AG09309 (cell line): ENCODE measurements at regions not wholly inside any gene's neighbourhood (a gene's known extent, or its start where the extent isn't known, plus 50 kb on each side); places are given as distances from the start of the nearest gene placed in this dataset.

Source experiments
- DNase-seq: peaks from one replicate; pipeline ENCODE4 v3.0.0-alpha.2; 2010; ENCODE audit warnings: low read depth
- H3K4me3 ChIP-seq: 2 replicates; pipeline ENCODE4 v1.5.1; 2011; ENCODE audit warnings: mild to moderate bottlenecking, low read depth, low read length, moderate library complexity; ENCODE audit not compliant: control insufficient read depth
- TF ChIP-seq, protein P1 (sequence below): IDR thresholded peaks from 2 replicates; pipeline ENCODE4 v1.5.1; 2011; ENCODE audit warnings: mild to moderate bottlenecking, low read depth, low read length, inconsistent platforms; ENCODE audit not compliant: insufficient read depth, control insufficient read depth; ENCODE audit errors: missing control alignments

DNA sequence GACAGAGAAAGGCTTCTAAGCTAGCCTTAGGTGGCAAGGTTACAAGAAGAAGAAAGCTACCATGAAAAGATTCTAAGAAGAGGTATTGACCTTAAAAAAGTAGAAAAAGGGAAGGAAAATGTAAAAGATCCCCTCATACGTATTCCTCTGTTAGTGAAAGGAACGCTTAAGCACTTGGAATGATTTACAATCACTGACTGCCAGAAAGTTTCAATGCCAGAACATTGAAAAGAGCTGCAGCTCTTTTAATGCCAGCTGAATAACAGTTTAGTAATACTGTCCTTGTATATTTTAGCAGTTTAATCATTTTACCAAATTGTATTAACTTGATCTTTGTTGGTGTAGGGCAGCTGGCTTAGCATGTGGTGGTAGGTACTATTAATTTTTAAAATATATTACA lies 650.7 kb downstream of the FAM181B start:
- no peak for DNase-seq
- TF ChIP-seq, protein P1, sequence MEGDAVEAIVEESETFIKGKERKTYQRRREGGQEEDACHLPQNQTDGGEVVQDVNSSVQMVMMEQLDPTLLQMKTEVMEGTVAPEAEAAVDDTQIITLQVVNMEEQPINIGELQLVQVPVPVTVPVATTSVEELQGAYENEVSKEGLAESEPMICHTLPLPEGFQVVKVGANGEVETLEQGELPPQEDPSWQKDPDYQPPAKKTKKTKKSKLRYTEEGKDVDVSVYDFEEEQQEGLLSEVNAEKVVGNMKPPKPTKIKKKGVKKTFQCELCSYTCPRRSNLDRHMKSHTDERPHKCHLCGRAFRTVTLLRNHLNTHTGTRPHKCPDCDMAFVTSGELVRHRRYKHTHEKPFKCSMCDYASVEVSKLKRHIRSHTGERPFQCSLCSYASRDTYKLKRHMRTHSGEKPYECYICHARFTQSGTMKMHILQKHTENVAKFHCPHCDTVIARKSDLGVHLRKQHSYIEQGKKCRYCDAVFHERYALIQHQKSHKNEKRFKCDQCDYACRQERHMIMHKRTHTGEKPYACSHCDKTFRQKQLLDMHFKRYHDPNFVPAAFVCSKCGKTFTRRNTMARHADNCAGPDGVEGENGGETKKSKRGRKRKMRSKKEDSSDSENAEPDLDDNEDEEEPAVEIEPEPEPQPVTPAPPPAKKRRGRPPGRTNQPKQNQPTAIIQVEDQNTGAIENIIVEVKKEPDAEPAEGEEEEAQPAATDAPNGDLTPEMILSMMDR, result no peak

DNA sequence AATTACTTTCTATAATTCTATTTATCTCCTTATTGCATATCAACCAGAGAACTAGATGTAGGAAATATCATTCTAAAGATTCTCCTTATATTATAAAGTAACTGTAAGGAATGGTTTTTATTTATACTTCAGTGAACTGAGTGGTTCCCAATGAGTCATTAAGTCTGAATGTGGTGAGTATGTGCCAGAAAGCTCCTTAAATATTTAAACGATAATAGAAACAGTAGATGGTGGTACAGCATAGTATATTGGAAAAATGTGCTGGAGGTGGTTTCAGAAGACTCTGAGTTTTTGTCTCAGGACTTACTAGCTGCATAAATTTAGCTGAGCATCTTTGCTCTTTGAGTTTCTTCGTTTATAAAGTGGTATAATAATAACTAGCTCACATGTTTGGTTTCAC lies 653.5 kb downstream of the FAM181B start:
- H3K4me3 ChIP-seq, result no peak overlapping the region
- TF ChIP-seq, protein P1, result no peak
- peak; percentile 5 for DNase-seq

More for the DNA sequence above, 650.7 kb downstream of the FAM181B start:
- no peak overlapping the region for H3K4me3 ChIP-seq

DNA sequence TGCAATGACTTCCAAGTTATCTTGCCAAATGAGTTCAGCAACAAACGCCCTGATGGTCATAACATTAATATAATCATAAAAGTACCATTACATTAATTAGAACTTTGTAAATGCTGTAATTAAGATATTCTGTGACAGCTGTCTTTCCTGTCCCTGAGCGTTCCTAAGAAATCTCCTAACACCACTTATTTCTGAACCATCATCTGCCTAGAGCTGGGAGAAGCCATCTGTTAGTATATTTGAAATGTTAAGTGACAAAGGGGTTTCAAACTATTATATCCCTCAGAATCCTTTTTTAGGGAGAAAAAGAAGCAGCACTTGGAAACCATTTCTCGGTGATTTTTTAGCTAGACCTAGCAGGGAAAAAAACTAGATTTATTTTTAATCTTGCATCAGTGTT lies 657.5 kb downstream of the FAM181B start:
- TF ChIP-seq, protein P1, result no peak
- no peak overlapping the region for H3K4me3 ChIP-seq
- no peak for DNase-seq

DNA sequence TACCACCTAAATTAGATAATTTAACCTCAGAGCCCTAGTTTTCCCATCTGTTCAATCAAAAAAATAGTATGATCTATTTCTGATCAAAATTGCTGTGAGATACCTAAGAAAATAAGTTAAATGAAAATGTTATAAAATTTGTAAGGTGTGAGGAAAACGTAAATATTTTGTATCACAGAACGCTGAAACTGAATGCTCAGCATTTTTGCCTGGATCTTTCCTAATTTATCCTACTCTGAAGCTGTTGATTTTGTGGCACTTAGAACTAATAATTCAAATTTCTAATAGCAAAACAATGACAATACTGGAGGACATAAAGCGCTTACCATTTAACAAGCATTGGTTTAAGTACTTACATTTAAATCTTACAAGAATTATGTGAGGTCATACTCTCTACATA lies 674.2 kb downstream of the FAM181B start:
- H3K4me3 ChIP-seq, result no peak overlapping the region
- TF ChIP-seq, protein P1, result no peak
- DNase-seq, result no peak

DNA sequence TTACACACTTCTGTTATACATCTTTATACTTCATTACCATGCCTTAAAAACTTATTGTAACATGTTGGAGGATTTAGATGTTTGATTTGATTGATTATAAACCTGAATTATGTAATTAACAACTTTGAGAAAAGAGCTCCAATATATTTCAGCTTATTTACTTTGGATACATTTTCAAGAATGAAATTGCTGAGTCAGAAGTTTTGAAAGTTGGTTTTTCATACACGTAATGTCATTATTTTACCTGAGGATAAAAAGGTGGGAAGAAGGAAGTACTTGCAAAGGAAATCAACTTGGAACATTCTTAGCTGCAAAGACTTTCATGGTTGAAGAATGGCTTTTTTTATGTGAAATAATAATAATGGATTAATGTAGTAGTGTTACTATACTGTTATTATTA lies 677.2 kb downstream of the FAM181B start:
- DNase-seq, result no peak
- H3K4me3 ChIP-seq, result no peak overlapping the region
- TF ChIP-seq, protein P1, result no peak

DNA sequence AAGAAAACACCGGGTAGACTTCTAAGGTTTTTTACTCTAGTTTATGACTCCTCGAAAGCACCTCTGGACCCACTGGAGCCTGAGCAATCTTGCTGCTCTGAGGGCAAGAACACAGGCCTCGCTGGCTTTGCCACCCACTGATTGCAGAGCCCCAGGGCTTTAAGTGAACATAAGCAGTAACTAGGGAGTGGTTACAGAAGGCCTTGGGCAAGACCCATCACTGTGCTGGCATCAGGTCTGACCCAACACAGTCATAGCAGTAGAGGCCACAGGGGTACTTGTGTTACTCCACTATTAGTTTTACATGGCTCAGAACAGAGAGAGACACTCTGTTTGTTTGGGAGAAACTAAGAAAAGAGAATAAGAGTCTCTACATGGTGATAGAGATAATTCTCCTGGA lies 684.5 kb downstream of the FAM181B start:
- TF ChIP-seq, protein P1, result no peak
- no peak for DNase-seq
- no peak overlapping the region for H3K4me3 ChIP-seq

DNA sequence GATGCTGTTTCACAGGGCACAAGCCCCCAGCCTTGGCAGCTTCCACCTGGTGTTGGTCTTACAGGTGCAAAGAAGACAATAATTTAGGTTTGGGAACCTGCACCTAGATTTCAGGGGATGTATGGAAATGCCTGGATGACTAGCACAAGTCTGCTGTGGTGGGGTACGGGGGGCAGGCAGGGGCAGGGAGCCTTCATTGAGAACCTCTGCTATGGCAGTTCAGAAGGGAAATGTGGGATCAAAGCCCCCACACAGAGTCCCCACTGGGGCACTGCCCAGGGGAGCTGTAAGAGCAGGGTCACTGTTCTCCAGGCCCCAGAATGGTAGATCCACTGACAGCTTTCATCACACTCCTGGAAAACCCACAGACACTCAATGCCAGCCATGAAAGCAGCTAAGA lies 686.5 kb downstream of the FAM181B start:
- DNase-seq, result no peak
- no peak overlapping the region for H3K4me3 ChIP-seq
- TF ChIP-seq, protein P1, result no peak
